Activated gamma-delta T cell treated with Interleukin-2 at 50 U/mL for 16 hours (primary cell): ENCODE measurements at regions not wholly inside any gene's neighbourhood (a gene's known extent, or its start where the extent isn't known, plus 50 kb on each side); places are given as distances from the start of the nearest gene placed in this dataset.
"Not testable (repeated sequence)": the region's sequence is repeated elsewhere in the genome, so short reads cannot be mapped to it uniquely, and the experiment has no call there.

ENCODE experiments used
- DNase-seq: peaks from one replicate; pipeline ENCODE4 v3.0.0-alpha.2; 2020

GRCh38 chr5:40274568-40274967 is 405.1 kb upstream of the PTGER4 start:
- DNase-seq, result no peak

GRCh38 chr5:40273936-40274335 is 405.8 kb upstream of the PTGER4 start:
- no peak for DNase-seq

- no peak for DNase-seq
These were observed 408.2 kb upstream of the PTGER4 start for GRCh38 chr5:40271476-40271875.

- no peak for DNase-seq
These were observed 409.4 kb upstream of the PTGER4 start for GRCh38 chr5:40270274-40270845.

GRCh38 chr5:40268088-40268487 is 411.6 kb upstream of the PTGER4 start:
- no peak for DNase-seq

GRCh38 chr5:40266952-40267351 is 412.8 kb upstream of the PTGER4 start:
- no peak for DNase-seq

- DNase-seq, result no peak
These were observed 417.7 kb upstream of the PTGER4 start for GRCh38 chr5:40261984-40262383.

GRCh38 chr5:40260361-40260760 is 419.4 kb upstream of the PTGER4 start:
- DNase-seq, result no peak

- no peak for DNase-seq
These were observed 421.5 kb upstream of the PTGER4 start for GRCh38 chr5:40258222-40258621.

GRCh38 chr5:40240671-40241070 is 439.0 kb upstream of the PTGER4 start:
- no peak for DNase-seq

- no peak for DNase-seq
These were observed 439.6 kb upstream of the PTGER4 start for GRCh38 chr5:40240111-40240510.

GRCh38 chr5:40238066-40238745 is 441.5 kb upstream of the PTGER4 start:
- no peak for DNase-seq

GRCh38 chr5:40235471-40236400 is 444.0 kb upstream of the PTGER4 start:
- DNase-seq, result no peak

GRCh38 chr5:40233268-40233667 is 446.4 kb upstream of the PTGER4 start:
- DNase-seq, result no peak

GRCh38 chr5:40227931-40228330 is 451.8 kb upstream of the PTGER4 start:
- no peak for DNase-seq

GRCh38 chr5:40227366-40227765 is 452.3 kb upstream of the PTGER4 start:
- DNase-seq, result no peak

- no peak for DNase-seq
These were observed 452.8 kb upstream of the PTGER4 start for GRCh38 chr5:40226906-40227305.

GRCh38 chr5:40225147-40225546 is 454.6 kb upstream of the PTGER4 start:
- not testable (repeated sequence) for DNase-seq

GRCh38 chr5:40224421-40224820 is 455.3 kb upstream of the PTGER4 start:
- no peak for DNase-seq

GRCh38 chr5:40223884-40224402 is 455.8 kb upstream of the PTGER4 start:
- DNase-seq, result no peak

GRCh38 chr5:40221796-40222195 is 457.9 kb upstream of the PTGER4 start:
- DNase-seq, result no peak

- no peak for DNase-seq
These were observed 458.5 kb upstream of the PTGER4 start for GRCh38 chr5:40221255-40221654.

- DNase-seq, result peak; percentile 5
These were observed 459.5 kb upstream of the PTGER4 start for GRCh38 chr5:40220260-40220659.

- no peak for DNase-seq
These were observed 462.2 kb upstream of the PTGER4 start for GRCh38 chr5:40217553-40217952.
